Astrocyte of the cerebellum (primary cell): ENCODE measurements at regions not wholly inside any gene's neighbourhood (a gene's known extent, or its start where the extent isn't known, plus 50 kb on each side); places are given as distances from the start of the nearest gene placed in this dataset.
"Not testable (repeated sequence)": the region's sequence is repeated elsewhere in the genome, so short reads cannot be mapped to it uniquely, and the experiment has no call there.

ENCODE experiments used
- DNase-seq: peaks from one replicate; pipeline ENCODE4 v3.0.0-alpha.2; 2011; ENCODE audit warnings: low read depth
- H3K4me3 ChIP-seq: 2 replicates; pipeline ENCODE4 v1.5.1; 2011; ENCODE audit warnings: mild to moderate bottlenecking, low read depth, low read length, moderate library complexity
- in situ Hi-C: cut with HindIII; loops from 2 replicates; pipeline ENCODE4 v1.10.0; 2017; ENCODE audit warnings: low sequenced_read_pairs
- TF ChIP-seq, protein P1 (sequence below): IDR thresholded peaks from 2 replicates; pipeline ENCODE4 v1.5.1; 2012; ENCODE audit warnings: low read length, low read depth, moderate library complexity, mild to moderate bottlenecking; ENCODE audit errors: missing control alignments

- TF ChIP-seq, protein P1, sequence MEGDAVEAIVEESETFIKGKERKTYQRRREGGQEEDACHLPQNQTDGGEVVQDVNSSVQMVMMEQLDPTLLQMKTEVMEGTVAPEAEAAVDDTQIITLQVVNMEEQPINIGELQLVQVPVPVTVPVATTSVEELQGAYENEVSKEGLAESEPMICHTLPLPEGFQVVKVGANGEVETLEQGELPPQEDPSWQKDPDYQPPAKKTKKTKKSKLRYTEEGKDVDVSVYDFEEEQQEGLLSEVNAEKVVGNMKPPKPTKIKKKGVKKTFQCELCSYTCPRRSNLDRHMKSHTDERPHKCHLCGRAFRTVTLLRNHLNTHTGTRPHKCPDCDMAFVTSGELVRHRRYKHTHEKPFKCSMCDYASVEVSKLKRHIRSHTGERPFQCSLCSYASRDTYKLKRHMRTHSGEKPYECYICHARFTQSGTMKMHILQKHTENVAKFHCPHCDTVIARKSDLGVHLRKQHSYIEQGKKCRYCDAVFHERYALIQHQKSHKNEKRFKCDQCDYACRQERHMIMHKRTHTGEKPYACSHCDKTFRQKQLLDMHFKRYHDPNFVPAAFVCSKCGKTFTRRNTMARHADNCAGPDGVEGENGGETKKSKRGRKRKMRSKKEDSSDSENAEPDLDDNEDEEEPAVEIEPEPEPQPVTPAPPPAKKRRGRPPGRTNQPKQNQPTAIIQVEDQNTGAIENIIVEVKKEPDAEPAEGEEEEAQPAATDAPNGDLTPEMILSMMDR: no peak
- peak; percentile 0 for DNase-seq
- in situ Hi-C loops: no loop called here
- H3K4me3 ChIP-seq: no peak overlapping the region
Measured at GRCh38 chr2:49332415-49332814, 178.1 kb upstream of the FSHR start.

GRCh38 chr2:49318531-49318930 is 164.2 kb upstream of the FSHR start:
- in situ Hi-C loops: no loop called here
- no peak overlapping the region for H3K4me3 ChIP-seq
- TF ChIP-seq, protein P1: no peak
- DNase-seq: no peak

DNA sequence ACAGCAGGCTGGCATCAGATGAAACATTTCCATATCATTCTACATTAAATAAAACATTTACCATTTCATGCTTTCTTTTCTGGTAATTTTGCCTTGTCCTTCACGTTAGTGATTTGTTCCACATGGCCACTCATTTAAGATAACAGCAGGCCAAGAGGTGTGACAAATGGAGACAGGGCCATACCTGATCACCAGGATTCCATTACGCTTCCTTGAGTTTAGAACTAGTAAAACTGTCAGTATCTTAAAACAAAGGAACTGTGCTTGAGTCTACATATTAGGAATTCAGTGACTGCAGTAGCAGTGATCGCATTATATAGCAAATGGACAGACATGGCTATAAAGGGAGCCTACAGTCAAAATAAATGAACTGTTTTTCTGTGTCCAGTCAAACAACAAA is 155.1 kb upstream of the FSHR start:
- TF ChIP-seq, protein P1: no peak
- no peak for DNase-seq
- no peak overlapping the region for H3K4me3 ChIP-seq
- in situ Hi-C loops: no loop called here

- no peak overlapping the region for H3K4me3 ChIP-seq
- DNase-seq: no peak
- TF ChIP-seq, protein P1: no peak
- in situ Hi-C loops: no loop called here
Measured at GRCh38 chr2:49306925-49307324, 152.6 kb upstream of the FSHR start.

DNA sequence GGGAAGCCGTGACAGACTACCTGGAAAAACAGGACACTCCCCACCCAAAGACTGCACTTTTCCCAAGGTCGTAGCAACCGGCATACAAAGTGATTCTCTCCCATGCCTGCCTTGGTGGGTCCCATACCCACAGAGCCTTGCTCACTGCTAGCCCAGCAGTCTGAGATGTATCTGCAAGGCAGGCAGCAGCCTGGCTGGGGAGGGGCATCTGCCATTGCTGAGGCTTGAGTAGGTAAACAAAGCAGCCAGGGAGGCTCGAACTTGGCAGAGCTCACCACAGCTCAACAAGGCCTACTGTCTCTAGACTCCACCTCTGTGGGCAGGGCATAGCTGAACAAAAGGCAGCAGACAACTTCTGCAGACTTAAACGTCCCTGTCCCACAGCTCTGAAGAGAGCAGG is 144.4 kb upstream of the FSHR start:
- in situ Hi-C loops, H3K4me3 ChIP-seq, DNase-seq: not testable (repeated sequence)

DNA sequence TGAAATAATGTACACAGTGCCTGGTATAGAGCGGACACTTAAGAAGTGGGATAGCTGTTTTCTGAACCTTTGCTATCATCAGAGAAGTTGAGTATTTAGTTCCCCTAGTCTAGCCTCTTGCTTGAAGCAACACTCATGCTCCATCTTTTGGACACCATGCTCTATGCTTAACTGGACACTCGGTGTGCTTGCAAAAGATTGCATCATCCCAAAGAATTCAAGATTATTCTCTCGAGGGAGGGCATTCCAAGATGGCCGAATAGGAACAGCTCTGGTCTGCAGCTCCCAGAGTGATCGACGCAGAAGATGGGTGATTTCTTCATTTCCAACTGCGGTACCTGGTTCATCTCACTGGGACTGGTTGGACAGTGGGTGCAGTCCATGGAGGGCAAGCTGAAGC is 143.9 kb upstream of the FSHR start:
- in situ Hi-C loops: no loop called here
- TF ChIP-seq, protein P1: no peak
- DNase-seq: no peak
- H3K4me3 ChIP-seq: no peak overlapping the region

- H3K4me3 ChIP-seq: no peak overlapping the region
- in situ Hi-C loops: no loop called here
- TF ChIP-seq, protein P1: no peak
Measured at GRCh38 chr2:49296107-49296867, 142.0 kb upstream of the FSHR start.

More at GRCh38 chr2:49296107-49296867, 142.0 kb upstream of the FSHR start:
- no peak for DNase-seq
